Smooth muscle cell (in vitro differentiated cells): ENCODE measurements at regions not wholly inside any gene's neighbourhood (a gene's known extent, or its start where the extent isn't known, plus 50 kb on each side); places are given as distances from the start of the nearest gene placed in this dataset.

ENCODE experiments used
- DNase-seq: peaks from one replicate; lab custom pipeline; 2025; ENCODE audit not compliant: unreplicated experiment; lab: John Stamatoyannopoulos, UW
- H2AFZ ChIP-seq: fragments of 200-600 bp; sonication (generic); 2 replicates; pipeline ENCODE4 v1.6.0; 2016; ENCODE audit warnings: antibody characterized with exemption, low read depth, mild to moderate bottlenecking
- H3F3A ChIP-seq: fragments of 200-600 bp; sonication (generic); 2 replicates; pipeline ENCODE4 v1.6.0; 2017; ENCODE audit warnings: antibody characterized with exemption, low read depth
- H3K27ac ChIP-seq: fragments of 200-600 bp; sonication (generic); 2 replicates; pipeline ENCODE4 v1.5.1; 2016; ENCODE audit warnings: low read depth, mild to moderate bottlenecking
- H3K27me3 ChIP-seq: fragments of 200-600 bp; sonication (generic); 2 replicates; pipeline ENCODE4 v1.6.1; 2016; ENCODE audit warnings: low read depth, mild to moderate bottlenecking
- H3K36me3 ChIP-seq: fragments of 200-600 bp; sonication (generic); 2 replicates; pipeline ENCODE4 v1.5.1; 2016; ENCODE audit warnings: low read depth
- H3K4me1 ChIP-seq: fragments of 200-600 bp; sonication (generic); 2 replicates; pipeline ENCODE4 v1.5.1; 2016; ENCODE audit warnings: low read depth
- H3K4me2 ChIP-seq: fragments of 200-600 bp; sonication (generic); 2 replicates; pipeline ENCODE4 v1.6.0; 2016; ENCODE audit warnings: mild to moderate bottlenecking
- H3K4me3 ChIP-seq: fragments of 200-600 bp; sonication (generic); 2 replicates; pipeline ENCODE4 v1.5.1; 2016; ENCODE audit warnings: mild to moderate bottlenecking
- H3K79me2 ChIP-seq: fragments of 200-600 bp; sonication (generic); 2 replicates; pipeline ENCODE4 v1.6.0; 2016; ENCODE audit warnings: low read depth, mild to moderate bottlenecking
- H3K9ac ChIP-seq: fragments of 200-600 bp; sonication (generic); 2 replicates; pipeline ENCODE4 v1.6.0; 2016; ENCODE audit warnings: low read depth
- H3K9me3 ChIP-seq: fragments of 200-600 bp; sonication (generic); replicated peaks from 2 replicates; pipeline ENCODE4 v1.5.1; 2016; ENCODE audit warnings: low read depth
- H4K20me1 ChIP-seq: fragments of 200-600 bp; sonication (generic); 2 replicates; pipeline ENCODE4 v1.6.0; 2016; ENCODE audit warnings: low read depth
- CTCF ChIP-seq: fragments of 200-600 bp; sonication (generic); IDR thresholded peaks from 2 replicates; pipeline ENCODE4 v1.5.1; 2017; ENCODE audit warnings: borderline replicate concordance, mild to moderate bottlenecking, antibody characterized with exemption; ENCODE audit not compliant: insufficient read depth, poor library complexity, severe bottlenecking
- WGBS: methylation state at CpG from one replicate; pipeline ENCODE4 v1.1.7; 2016; ENCODE audit warnings: low lambda C conversion rate; 5-methylcytosine and 5-hydroxymethylcytosine counted together

- Histone ChIP-seq H3K4me1 (no peaks in the 10 kb centered on the region), H3F3A (no peaks in the 10 kb centered on the region), H4K20me1 (no peaks in the 10 kb centered on the region), H3K27ac (no peak overlapping the region), H3K4me2 (no peak overlapping the region), H3K4me3 (no peak overlapping the region), H3K27me3 (no peaks in the 10 kb centered on the region), H2AFZ (no peak overlapping the region), H3K36me3 (no peaks in the 10 kb centered on the region), H3K9ac (no peak overlapping the region), H3K9me3 (no peaks in the 10 kb centered on the region), H3K79me2 (no peaks in the 10 kb centered on the region)
- TF ChIP-seq CTCF = no peak
- 63% methylated on average over 5 of the region's 5 CpGs for WGBS
- DNase-seq = no peak
Measured at GRCh38 chr3:54240-54639, 142.3 kb upstream of the CHL1 start.

- no peaks in the 10 kb centered on the region for H3K27me3 ChIP-seq
- WGBS = 81% methylated on average over 4 of the region's 4 CpGs
- no peak for TF ChIP-seq CTCF
Measured at GRCh38 chr3:56672-57071, 139.9 kb upstream of the CHL1 start.

GRCh38 chr3:59854-60253 is 136.7 kb upstream of the CHL1 start:
- Histone ChIP-seq H3K9me3 (no peaks in the 10 kb centered on the region), H4K20me1 (no peaks in the 10 kb centered on the region), H3K4me3 (no peak overlapping the region), H3K4me2 (no peak overlapping the region), H3K36me3 (no peaks in the 10 kb centered on the region), H3K79me2 (no peaks in the 10 kb centered on the region), H2AFZ (no peak overlapping the region), H3K4me1 (no peaks in the 10 kb centered on the region), H3F3A (no peaks in the 10 kb centered on the region), H3K27me3 (no peaks in the 10 kb centered on the region), H3K9ac (no peak overlapping the region), H3K27ac (no peak overlapping the region)
- no peak for DNase-seq
- 75% methylated on average over 7 of the region's 7 CpGs for WGBS
- TF ChIP-seq CTCF = no peak

More at GRCh38 chr3:56672-57071, 139.9 kb upstream of the CHL1 start:
- H2AFZ ChIP-seq = no peak overlapping the region
- H3F3A ChIP-seq = no peaks in the 10 kb centered on the region
- no peak for DNase-seq
- H3K4me1 ChIP-seq = no peaks in the 10 kb centered on the region
- no peaks in the 10 kb centered on the region for H4K20me1 ChIP-seq
- H3K36me3 ChIP-seq = no peaks in the 10 kb centered on the region
- no peak overlapping the region for H3K9ac ChIP-seq
- no peak overlapping the region for H3K4me3 ChIP-seq
- no peak overlapping the region for H3K4me2 ChIP-seq
- H3K9me3 ChIP-seq = no peaks in the 10 kb centered on the region
- H3K79me2 ChIP-seq = no peaks in the 10 kb centered on the region
- no peak overlapping the region for H3K27ac ChIP-seq

- H3K79me2 ChIP-seq = no peaks in the 10 kb centered on the region
- H3K9ac ChIP-seq = no peak overlapping the region
- H2AFZ ChIP-seq = no peak overlapping the region
- no peaks in the 10 kb centered on the region for H4K20me1 ChIP-seq
- no peaks in the 10 kb centered on the region for H3K27me3 ChIP-seq
- DNase-seq = no peak
- no peak for TF ChIP-seq CTCF
- H3K36me3 ChIP-seq = no peaks in the 10 kb centered on the region
- no peak overlapping the region for H3K4me2 ChIP-seq
- no peak overlapping the region for H3K4me3 ChIP-seq
- WGBS = 83% methylated on average over 7 of the region's 7 CpGs
- no peaks in the 10 kb centered on the region for H3K4me1 ChIP-seq
- H3K27ac ChIP-seq = no peak overlapping the region
- no peaks in the 10 kb centered on the region for H3F3A ChIP-seq
- H3K9me3 ChIP-seq = no peaks in the 10 kb centered on the region
Measured at GRCh38 chr3:63095-63765, 133.3 kb upstream of the CHL1 start.
